ENCODE measurements at regions not wholly inside any gene's neighbourhood (a gene's known extent, or its start where the extent isn't known, plus 50 kb on each side); places are given as distances from the start of the nearest gene placed in this dataset.

DNA sequence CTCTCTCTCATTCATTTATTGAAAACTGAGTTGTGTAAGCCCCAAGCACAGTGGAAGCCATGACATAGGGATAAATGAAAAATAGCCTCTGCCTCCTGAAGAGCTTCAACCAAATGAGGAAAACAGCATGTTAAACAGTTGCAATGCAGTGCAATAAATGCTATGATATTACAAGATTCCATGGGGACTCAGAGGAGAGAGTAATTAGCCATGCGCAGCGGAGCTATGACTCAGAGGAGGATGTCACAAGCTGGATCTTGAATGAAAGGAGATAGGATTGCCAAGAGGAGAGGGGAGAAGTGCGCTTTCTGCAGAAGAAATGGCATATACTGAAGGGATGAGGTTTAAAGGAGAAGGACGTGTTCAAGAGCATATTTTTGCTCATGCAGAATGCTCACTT lies 231.3 kb upstream of the PLXNA2 start:
- no peak overlapping the region for H2AFZ ChIP-seq
- no peak for DNase-seq
- no peaks in the 10 kb centered on the region for H3F3A ChIP-seq (ENCODE audit: insufficient read depth, low read depth)
- H3K36me3 ChIP-seq (ENCODE audit: low read depth): no peaks in the 10 kb centered on the region
- H3K9me2 ChIP-seq (ENCODE audit: insufficient read depth): no peaks in the 10 kb centered on the region
- intact Hi-C loops (cut with micrococcal nuclease; ENCODE audit: unreplicated experiment): no loop called here
- H3K4me2 ChIP-seq: no peak overlapping the region
- no peaks in the 10 kb centered on the region for H4K20me1 ChIP-seq (ENCODE audit: insufficient read depth)
- TF ChIP-seq EZH2 (IDR thresholded peaks at IDR 0.05; ENCODE audit: low read depth): no peak
- TF ChIP-seq, protein P1, sequence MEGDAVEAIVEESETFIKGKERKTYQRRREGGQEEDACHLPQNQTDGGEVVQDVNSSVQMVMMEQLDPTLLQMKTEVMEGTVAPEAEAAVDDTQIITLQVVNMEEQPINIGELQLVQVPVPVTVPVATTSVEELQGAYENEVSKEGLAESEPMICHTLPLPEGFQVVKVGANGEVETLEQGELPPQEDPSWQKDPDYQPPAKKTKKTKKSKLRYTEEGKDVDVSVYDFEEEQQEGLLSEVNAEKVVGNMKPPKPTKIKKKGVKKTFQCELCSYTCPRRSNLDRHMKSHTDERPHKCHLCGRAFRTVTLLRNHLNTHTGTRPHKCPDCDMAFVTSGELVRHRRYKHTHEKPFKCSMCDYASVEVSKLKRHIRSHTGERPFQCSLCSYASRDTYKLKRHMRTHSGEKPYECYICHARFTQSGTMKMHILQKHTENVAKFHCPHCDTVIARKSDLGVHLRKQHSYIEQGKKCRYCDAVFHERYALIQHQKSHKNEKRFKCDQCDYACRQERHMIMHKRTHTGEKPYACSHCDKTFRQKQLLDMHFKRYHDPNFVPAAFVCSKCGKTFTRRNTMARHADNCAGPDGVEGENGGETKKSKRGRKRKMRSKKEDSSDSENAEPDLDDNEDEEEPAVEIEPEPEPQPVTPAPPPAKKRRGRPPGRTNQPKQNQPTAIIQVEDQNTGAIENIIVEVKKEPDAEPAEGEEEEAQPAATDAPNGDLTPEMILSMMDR (conservative IDR thresholded peaks at IDR 0.05): no peak
- no peak overlapping the region for H3K4me3 ChIP-seq
- BruUV-seq (replicated peaks): no TSS peak
- no peaks in the 10 kb centered on the region for H3K9me3 ChIP-seq (ENCODE audit: insufficient read depth, low read depth)
- no peaks in the 10 kb centered on the region for H3K79me2 ChIP-seq (ENCODE audit: low read depth)
- ChIA-PET CTCF (no interaction called here), POLR2A (ENCODE audit: unreplicated experiment) (no interaction called here)
- H3K4me1 ChIP-seq (replicated peaks; ENCODE audit: insufficient read depth): no peaks in the 10 kb centered on the region
- no peak overlapping the region for H3K27ac ChIP-seq
- peaks cover 38% of the 10 kb centered on the region; the same call in 1 of the 2 replicates for H3K27me3 ChIP-seq (ENCODE audit: insufficient read depth, low read depth)

DNA sequence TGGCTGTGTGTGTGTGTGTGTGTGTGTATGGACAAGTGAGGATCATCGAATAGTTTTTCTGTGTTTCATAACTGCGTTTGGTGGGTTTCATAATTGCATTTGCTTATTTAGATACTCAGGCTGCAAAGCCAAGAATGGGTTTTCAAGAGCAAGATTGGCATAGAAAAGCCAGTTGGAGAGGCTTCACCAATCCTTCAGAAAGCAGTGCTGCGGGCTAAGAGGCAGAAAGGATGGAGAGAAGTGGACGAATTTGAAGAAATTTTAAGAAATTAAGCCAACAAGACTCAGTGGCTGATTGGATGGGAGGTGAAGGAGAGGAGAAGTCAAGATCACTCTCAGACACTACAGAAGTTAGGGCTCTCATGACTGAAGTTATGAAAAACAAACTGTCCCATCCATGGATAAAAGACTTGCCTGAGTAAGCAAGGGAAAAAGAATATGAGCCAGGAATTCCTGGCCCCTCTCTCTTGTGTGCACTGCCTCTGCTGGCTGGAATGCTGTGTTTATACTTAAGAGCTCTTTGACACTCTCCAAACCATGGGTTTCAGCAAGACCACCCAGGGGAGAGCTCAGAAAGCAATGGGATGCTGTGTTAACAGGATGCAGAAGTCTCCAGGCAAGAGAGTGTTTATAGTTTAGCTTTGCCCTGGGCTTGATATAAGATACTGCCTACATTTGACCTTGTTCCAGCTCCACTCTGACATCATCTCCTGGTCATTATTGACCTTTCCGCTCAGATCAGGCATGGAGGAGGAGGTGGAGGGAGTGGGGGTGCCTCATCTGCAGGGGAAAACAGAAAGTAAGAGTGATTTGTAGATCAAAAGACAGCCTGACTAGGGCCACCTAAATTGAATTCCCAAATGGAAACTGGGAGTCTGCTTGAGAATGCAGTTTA lies 232.0 kb upstream of the PLXNA2 start:
- no peak overlapping the region for H3K27ac ChIP-seq
- H3K9me3 ChIP-seq (ENCODE audit: insufficient read depth, low read depth): no peaks in the 10 kb centered on the region
- H3K9me2 ChIP-seq (ENCODE audit: insufficient read depth): no peaks in the 10 kb centered on the region
- no peak overlapping the region for H2AFZ ChIP-seq
- H3K4me1 ChIP-seq (replicated peaks; ENCODE audit: insufficient read depth): no peaks in the 10 kb centered on the region
- peaks cover 38% of the 10 kb centered on the region; the same call in 1 of the 2 replicates for H3K27me3 ChIP-seq (ENCODE audit: insufficient read depth, low read depth)
- no peaks in the 10 kb centered on the region for H4K20me1 ChIP-seq (ENCODE audit: insufficient read depth)
- no TSS peak for BruUV-seq (replicated peaks)
- TF ChIP-seq, protein P1 (conservative IDR thresholded peaks at IDR 0.05): no peak
- TF ChIP-seq EZH2 (IDR thresholded peaks at IDR 0.05; ENCODE audit: low read depth): no peak
- intact Hi-C loops (cut with micrococcal nuclease; ENCODE audit: unreplicated experiment): no loop called here
- no peak for DNase-seq
- H3K79me2 ChIP-seq (ENCODE audit: low read depth): no peaks in the 10 kb centered on the region
- H3K4me3 ChIP-seq: no peak overlapping the region
- H3K36me3 ChIP-seq (ENCODE audit: low read depth): no peaks in the 10 kb centered on the region
- no peak overlapping the region for H3K4me2 ChIP-seq
- H3F3A ChIP-seq (ENCODE audit: insufficient read depth, low read depth): no peaks in the 10 kb centered on the region
- POLR2A ChIA-PET (ENCODE audit: unreplicated experiment): no interaction called here
- CTCF ChIA-PET: interaction anchor here (0.6 kb wide), 1 partner anchor 280 kb away, joined by 4 read pairs; no protein-coding TSS in a partner anchor

GRCh38 chr1:208476846-208477170 lies 232.6 kb upstream of the PLXNA2 start:
- Histone ChIP-seq H3K4me1 (replicated peaks; ENCODE audit: insufficient read depth) (no peaks in the 10 kb centered on the region), H3F3A (ENCODE audit: insufficient read depth, low read depth) (no peaks in the 10 kb centered on the region), H3K9me3 (ENCODE audit: insufficient read depth, low read depth) (no peaks in the 10 kb centered on the region), H3K4me2 (no peak overlapping the region), H3K36me3 (ENCODE audit: low read depth) (no peaks in the 10 kb centered on the region), H3K4me3 (no peak overlapping the region), H3K27me3 (ENCODE audit: insufficient read depth, low read depth) (peaks cover 38% of the 10 kb centered on the region; the same call in 1 of the 2 replicates), H2AFZ (no peak overlapping the region), H3K9me2 (ENCODE audit: insufficient read depth) (no peaks in the 10 kb centered on the region), H3K79me2 (ENCODE audit: low read depth) (no peaks in the 10 kb centered on the region), H4K20me1 (ENCODE audit: insufficient read depth) (no peaks in the 10 kb centered on the region), H3K27ac (no peak overlapping the region)
- intact Hi-C loops (cut with micrococcal nuclease; ENCODE audit: unreplicated experiment): no loop called here
- no peak for DNase-seq
- CTCF ChIA-PET: no interaction called here
- POLR2A ChIA-PET (ENCODE audit: unreplicated experiment): no interaction called here
- BruUV-seq (replicated peaks): no TSS peak
- no peak for TF ChIP-seq EZH2 (IDR thresholded peaks at IDR 0.05; ENCODE audit: low read depth)
- TF ChIP-seq, protein P1 (conservative IDR thresholded peaks at IDR 0.05): no peak

Measured in PC-9 (cell line).